ENCODE measurements at regions not wholly inside any gene's neighbourhood (a gene's known extent, or its start where the extent isn't known, plus 50 kb on each side); places are given as distances from the start of the nearest gene placed in this dataset.

- peak; percentile 19 for DNase-seq
Observed at GRCh38 chr4:100721490-100721889, 203.7 kb upstream of the EMCN start.

- no peak for DNase-seq
Observed at GRCh38 chr4:100721077-100721476, 203.3 kb upstream of the EMCN start.

- no peak for DNase-seq
Observed at GRCh38 chr4:100716416-100716815, 198.6 kb upstream of the EMCN start.

GRCh38 chr4:100708776-100709175 is 191.0 kb upstream of the EMCN start:
- DNase-seq = no peak

GRCh38 chr4:100707786-100708185 is 190.0 kb upstream of the EMCN start:
- no peak for DNase-seq

GRCh38 chr4:100696531-100696930 is 178.7 kb upstream of the EMCN start:
- no peak for DNase-seq

GRCh38 chr4:100695871-100696270 is 178.0 kb upstream of the EMCN start:
- no peak for DNase-seq

- DNase-seq = no peak
Observed at GRCh38 chr4:100695039-100695654, 177.3 kb upstream of the EMCN start.

GRCh38 chr4:100694467-100694866 is 176.6 kb upstream of the EMCN start:
- no peak for DNase-seq

- DNase-seq = no peak
Observed at GRCh38 chr4:100690812-100691211, 173.0 kb upstream of the EMCN start.

GRCh38 chr4:100688368-100688767 is 170.5 kb upstream of the EMCN start:
- no peak for DNase-seq

GRCh38 chr4:100682477-100683218 is 164.8 kb upstream of the EMCN start:
- no peak for DNase-seq

- no peak for DNase-seq
Observed at GRCh38 chr4:100681289-100681688, 163.5 kb upstream of the EMCN start.

- peak; percentile 72 for DNase-seq
Observed at GRCh38 chr4:100679926-100680325, 162.1 kb upstream of the EMCN start.

- no peak for DNase-seq
Observed at GRCh38 chr4:100674976-100675375, 157.2 kb upstream of the EMCN start.

- no peak for DNase-seq
Observed at GRCh38 chr4:100657187-100657586, 139.4 kb upstream of the EMCN start.

- DNase-seq = no peak
Observed at GRCh38 chr4:100651499-100652175, 133.8 kb upstream of the EMCN start.

- DNase-seq = no peak
Observed at GRCh38 chr4:100649417-100649816, 131.6 kb upstream of the EMCN start.

GRCh38 chr4:100644150-100644549 is 126.3 kb upstream of the EMCN start:
- no peak for DNase-seq

- DNase-seq = peak; percentile 58
Observed at GRCh38 chr4:100641336-100641735, 123.5 kb upstream of the EMCN start.

- DNase-seq = no peak
Observed at GRCh38 chr4:100635899-100636298, 118.1 kb upstream of the EMCN start.

- no peak for DNase-seq
Observed at GRCh38 chr4:100633269-100633668, 115.4 kb upstream of the EMCN start.

- DNase-seq = no peak
Observed at GRCh38 chr4:100632163-100632562, 114.3 kb upstream of the EMCN start.

GRCh38 chr4:100631281-100631968 is 113.6 kb upstream of the EMCN start:
- no peak for DNase-seq

Measured in NCI-H1105 treated with DMSO at 0.1 percent for 48 hours (cell line).